Motor neuron (in vitro differentiated cells): ENCODE measurements at regions not wholly inside any gene's neighbourhood (a gene's known extent, or its start where the extent isn't known, plus 50 kb on each side); places are given as distances from the start of the nearest gene placed in this dataset.

ENCODE experiments used
- ATAC-seq, 8 experiments: fragments of 200-7000 bp; cut with Tn5 transposase; replicated peaks in 6 of 8; 2 replicates each; pipeline ENCODE4 v1.8.0; 2021; ENCODE audit warnings: mild to moderate bottlenecking in 8 of 8, moderate library complexity in 8 of 8
- H3K27ac ChIP-seq, 2 donors: fragments of 250-450 bp; sonication (Bioruptor Pico); 2 replicates each; pipeline ENCODE4 v1.9.0; 2021; ENCODE audit warnings: antibody characterized with exemption in 2 of 2, mild to moderate bottlenecking in 2 of 2, moderate library complexity in 1 of 2
- H3K4me1 ChIP-seq, 2 donors: fragments of 250-450 bp; sonication (Bioruptor Pico); replicated peaks in 1 of 2; 2 replicates each; pipeline ENCODE4 v1.6.1; 2021; ENCODE audit warnings: antibody characterized with exemption in 2 of 2, mild to moderate bottlenecking in 2 of 2, moderate library complexity in 1 of 2
- H3K4me3 ChIP-seq, 5 donors: fragments of 250-450 bp; sonication (Bioruptor Pico); 2 replicates each; pipeline ENCODE4 v1.9.0; 2021; ENCODE audit warnings: antibody characterized with exemption in 5 of 5, mild to moderate bottlenecking in 5 of 5, moderate library complexity in 4 of 5
- WGBS, 10 experiments: fragments of 450-650 bp; shearing (Covaris generic); methylation state at CpG; one replicate each; pipeline ENCODE4 v1.0.0; 2022; 5-methylcytosine and 5-hydroxymethylcytosine counted together
- in situ Hi-C, 9 experiments: fragments of 400-800 bp; cut with MboI; loops; one replicate each; pipeline ENCODE4 v1.15.0; 2021; ENCODE audit warnings: low sequenced_read_pairs in 9 of 9, low pct_unique_long_range_greater_than_20kb in 2 of 9; ENCODE audit not compliant: unreplicated experiment in 9 of 9

GRCh38 chr4:102151696-102152095 is 193.6 kb downstream of the SLC39A8 start:
- H3K4me1 ChIP-seq, result no peaks in the 10 kb centered on the region
- no peak for ATAC-seq
- in situ Hi-C loops, result no loop called here
- H3K27ac ChIP-seq, result no peak overlapping the region
- no peak overlapping the region for H3K4me3 ChIP-seq
- WGBS, 10 experiments, result 0 to 100% (median 64%) methylated on average over 1 of the region's 1 CpG; no CpG with 5 or more reads in 2 of the 10 experiments

DNA sequence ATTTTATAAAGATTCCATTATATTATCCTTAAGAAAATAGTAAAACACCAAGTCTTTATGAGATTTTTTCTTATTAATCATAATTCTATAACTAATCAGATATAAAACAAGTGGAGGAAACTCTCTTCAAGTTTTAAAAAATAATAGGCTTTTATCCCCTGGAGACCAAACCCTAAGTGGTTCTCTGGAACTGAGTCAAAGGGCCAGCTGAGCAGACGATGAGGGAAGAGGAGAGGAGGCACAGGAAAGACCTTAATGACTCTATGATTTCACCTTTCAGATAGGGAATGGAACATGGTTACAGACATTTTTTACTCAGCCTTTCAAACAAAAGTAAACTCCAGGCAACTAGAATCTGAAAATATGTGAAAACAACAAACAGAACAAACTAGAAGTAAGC is 201.8 kb downstream of the SLC39A8 start:
- H3K27ac ChIP-seq, result no peak overlapping the region
- no peak overlapping the region for H3K4me3 ChIP-seq
- in situ Hi-C loops, result no loop called here
- 0 to 100% (median 86%) methylated on average over 1 of the region's 1 CpG; no CpG with 5 or more reads in 3 of the 10 experiments for WGBS, 10 experiments
- no peaks in the 10 kb centered on the region for H3K4me1 ChIP-seq
- no peak for ATAC-seq

DNA sequence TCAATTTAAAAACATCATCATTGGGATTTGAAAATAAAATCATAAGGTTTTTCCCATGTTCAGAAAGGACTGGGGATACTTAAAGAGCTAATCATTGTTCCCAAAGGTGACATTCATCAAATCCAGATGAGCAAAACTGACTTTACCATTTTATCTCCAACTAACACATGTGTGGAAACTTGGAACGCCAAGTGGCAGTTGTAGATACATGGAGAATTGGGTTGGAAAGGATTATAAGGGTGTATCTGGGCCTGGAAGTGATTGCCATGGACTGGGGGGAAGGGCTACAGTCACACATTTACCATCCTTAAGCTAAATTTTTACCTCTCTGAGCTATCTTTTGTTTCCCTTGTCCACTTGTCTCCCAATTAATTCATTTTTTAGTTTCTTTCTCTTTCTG is 203.4 kb downstream of the SLC39A8 start:
- in situ Hi-C loops, result no loop called here
- WGBS, 10 experiments, result 0 to 100% (median 52%) methylated on average over 1 of the region's 1 CpG; no CpG with 5 or more reads in 2 of the 10 experiments
- ATAC-seq, result no peak

GRCh38 chr4:102139932-102140331 is 205.3 kb downstream of the SLC39A8 start:
- H3K27ac ChIP-seq, result no peak overlapping the region
- H3K4me1 ChIP-seq, result no peaks in the 10 kb centered on the region
- in situ Hi-C loops, result no loop called here
- no peak overlapping the region for H3K4me3 ChIP-seq
- WGBS, 10 experiments, result 22 to 100% (median 82%) methylated on average over 1 of the region's 1 CpG; no CpG with 5 or more reads in 2 of the 10 experiments
- ATAC-seq, result no peak

More for the DNA sequence above, 203.4 kb downstream of the SLC39A8 start:
- no peaks in the 10 kb centered on the region for H3K4me1 ChIP-seq
- no peak overlapping the region for H3K27ac ChIP-seq
- H3K4me3 ChIP-seq, result no peak overlapping the region

- no peak for ATAC-seq
- no peak overlapping the region for H3K27ac ChIP-seq
- in situ Hi-C loops, result no loop called here
- H3K4me1 ChIP-seq, result no peaks in the 10 kb centered on the region
- WGBS, 10 experiments, result 0 to 94% (median 57%) methylated on average over 1 to 2 of the region's 2 CpGs; no CpG with 5 or more reads in 3 of the 10 experiments
- H3K4me3 ChIP-seq, result no peak overlapping the region
These were observed 206.1 kb downstream of the SLC39A8 start for GRCh38 chr4:102139132-102139573.

GRCh38 chr4:102137217-102137616 is 208.1 kb downstream of the SLC39A8 start:
- in situ Hi-C loops, result no loop called here
- Histone ChIP-seq H3K27ac (no peak overlapping the region), H3K4me1 (no peaks in the 10 kb centered on the region), H3K4me3 (no peak overlapping the region)
- 72 to 100% (median 95%) methylated on average over 2 of the region's 2 CpGs; no CpG with 5 or more reads in 2 of the 10 experiments for WGBS, 10 experiments
- ATAC-seq, result no peak

DNA sequence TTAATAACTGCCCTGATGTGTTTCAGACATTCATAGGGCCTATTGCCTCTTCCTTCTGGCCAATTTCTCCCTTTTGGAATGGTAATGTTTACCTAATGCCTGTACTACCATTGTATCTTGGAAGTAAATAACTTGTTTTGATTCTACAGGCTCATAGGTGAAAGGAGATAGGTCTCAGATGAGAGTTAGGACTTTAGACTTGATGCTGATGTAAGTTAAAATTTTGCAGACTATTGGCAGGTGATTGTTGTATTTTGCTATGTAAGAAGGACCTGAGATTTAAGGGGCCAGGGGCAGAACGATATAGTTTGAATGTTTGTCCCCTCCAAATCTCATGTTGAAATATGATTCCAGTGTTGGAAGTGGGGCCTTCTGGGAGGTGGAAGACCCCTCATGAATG is 215.5 kb downstream of the SLC39A8 start:
- ATAC-seq, result no peak
- in situ Hi-C loops, result no loop called here
- H3K4me3 ChIP-seq, result no peak overlapping the region
- 80 to 100% (median 89%) methylated on average over 1 of the region's 1 CpG; no CpG with 5 or more reads in 5 of the 10 experiments for WGBS, 10 experiments
- H3K27ac ChIP-seq, result no peak overlapping the region
- H3K4me1 ChIP-seq, result no peaks in the 10 kb centered on the region
